ENCODE measurements at regions not wholly inside any gene's neighbourhood (a gene's known extent, or its start where the extent isn't known, plus 50 kb on each side); places are given as distances from the start of the nearest gene placed in this dataset.

DNA sequence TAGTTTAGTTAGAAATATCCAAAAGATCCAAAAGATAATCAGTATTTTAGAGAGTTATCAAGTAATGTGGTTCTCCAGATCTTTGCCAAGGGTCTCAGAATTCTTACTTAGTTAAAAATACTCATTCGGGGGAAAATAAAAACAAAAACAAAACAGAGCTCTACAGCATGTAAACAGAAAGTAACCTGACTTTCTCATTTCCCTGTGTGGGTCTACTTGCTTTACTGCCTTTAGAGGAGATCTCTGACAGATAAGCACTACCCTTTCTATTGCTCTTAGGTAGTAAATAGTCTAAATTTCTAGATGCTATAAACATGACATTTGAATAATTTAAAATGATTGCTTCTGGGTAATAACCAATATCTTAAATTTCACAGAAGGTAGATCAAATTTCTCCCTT, 371.8 kb downstream of the RPL10L start:
- Histone ChIP-seq H3K27me3 (no peaks in the 10 kb centered on the region), H3K36me3 (no peaks in the 10 kb centered on the region), H3K27ac (no peak overlapping the region), H3K4me1 (ENCODE audit: low read depth) (no peaks in the 10 kb centered on the region), H3K9me3 (ENCODE audit: low read depth) (no peaks in the 10 kb centered on the region), H3K4me3 (no peak overlapping the region)
- no peak for DNase-seq (ENCODE audit: low read depth in 1 of 2, low spot score in 1 of 2)
- TF ChIP-seq, protein P1, sequence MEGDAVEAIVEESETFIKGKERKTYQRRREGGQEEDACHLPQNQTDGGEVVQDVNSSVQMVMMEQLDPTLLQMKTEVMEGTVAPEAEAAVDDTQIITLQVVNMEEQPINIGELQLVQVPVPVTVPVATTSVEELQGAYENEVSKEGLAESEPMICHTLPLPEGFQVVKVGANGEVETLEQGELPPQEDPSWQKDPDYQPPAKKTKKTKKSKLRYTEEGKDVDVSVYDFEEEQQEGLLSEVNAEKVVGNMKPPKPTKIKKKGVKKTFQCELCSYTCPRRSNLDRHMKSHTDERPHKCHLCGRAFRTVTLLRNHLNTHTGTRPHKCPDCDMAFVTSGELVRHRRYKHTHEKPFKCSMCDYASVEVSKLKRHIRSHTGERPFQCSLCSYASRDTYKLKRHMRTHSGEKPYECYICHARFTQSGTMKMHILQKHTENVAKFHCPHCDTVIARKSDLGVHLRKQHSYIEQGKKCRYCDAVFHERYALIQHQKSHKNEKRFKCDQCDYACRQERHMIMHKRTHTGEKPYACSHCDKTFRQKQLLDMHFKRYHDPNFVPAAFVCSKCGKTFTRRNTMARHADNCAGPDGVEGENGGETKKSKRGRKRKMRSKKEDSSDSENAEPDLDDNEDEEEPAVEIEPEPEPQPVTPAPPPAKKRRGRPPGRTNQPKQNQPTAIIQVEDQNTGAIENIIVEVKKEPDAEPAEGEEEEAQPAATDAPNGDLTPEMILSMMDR (IDR thresholded peaks at IDR 0.05; ENCODE audit: low read depth, low read length), result no peak

DNA sequence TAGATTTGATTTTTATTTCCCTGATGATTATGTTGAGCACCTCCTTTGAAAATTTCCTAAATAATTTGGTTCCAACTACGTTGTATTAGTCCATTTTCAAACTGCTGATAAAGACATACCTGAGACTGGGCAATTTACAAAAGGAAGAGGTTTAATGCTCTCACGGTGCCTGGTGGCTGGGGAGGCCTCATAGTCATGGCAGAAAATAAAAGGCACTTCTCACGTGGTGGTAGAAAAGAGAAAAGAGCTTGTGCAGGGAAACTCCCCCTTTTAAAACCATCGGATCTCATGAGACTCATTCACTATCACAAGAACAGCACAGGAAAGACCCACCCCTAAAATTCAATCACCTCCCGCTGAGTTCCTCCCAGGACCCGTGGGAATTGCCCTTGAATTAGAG, 372.3 kb downstream of the RPL10L start:
- Histone ChIP-seq H3K27ac (no peak overlapping the region), H3K27me3 (no peaks in the 10 kb centered on the region), H3K9me3 (ENCODE audit: low read depth) (no peaks in the 10 kb centered on the region), H3K4me1 (ENCODE audit: low read depth) (no peaks in the 10 kb centered on the region), H3K4me3 (no peak overlapping the region), H3K36me3 (no peaks in the 10 kb centered on the region)
- DNase-seq (ENCODE audit: low read depth in 1 of 2, low spot score in 1 of 2), result no peak
- TF ChIP-seq, protein P1 (IDR thresholded peaks at IDR 0.05; ENCODE audit: low read depth, low read length), result no peak

GRCh38 chr14:46259536-46259935, 392.0 kb downstream of the RPL10L start:
- no peaks in the 10 kb centered on the region for H3K9me3 ChIP-seq (ENCODE audit: low read depth)
- H3K27ac ChIP-seq, result no peak overlapping the region
- no peaks in the 10 kb centered on the region for H3K36me3 ChIP-seq
- TF ChIP-seq, protein P1 (IDR thresholded peaks at IDR 0.05; ENCODE audit: low read depth, low read length), result no peak
- no peak overlapping the region for H3K4me3 ChIP-seq
- DNase-seq (ENCODE audit: low read depth in 1 of 2, low spot score in 1 of 2), result peak in 1 of 2 donors; percentile 10
- H3K4me1 ChIP-seq (ENCODE audit: low read depth), result peaks cover 6% of the 10 kb centered on the region
- no peaks in the 10 kb centered on the region for H3K27me3 ChIP-seq

- no peak for DNase-seq (ENCODE audit: low read depth in 1 of 2, low spot score in 1 of 2)
- H3K9me3 ChIP-seq (ENCODE audit: low read depth), result no peaks in the 10 kb centered on the region
- TF ChIP-seq, protein P1 (IDR thresholded peaks at IDR 0.05; ENCODE audit: low read depth, low read length), result no peak
- no peak overlapping the region for H3K27ac ChIP-seq
- H3K4me3 ChIP-seq, result no peak overlapping the region
- H3K36me3 ChIP-seq, result no peaks in the 10 kb centered on the region
- peaks cover 4% of the 10 kb centered on the region for H3K4me1 ChIP-seq (ENCODE audit: low read depth)
- no peaks in the 10 kb centered on the region for H3K27me3 ChIP-seq
Observed at GRCh38 chr14:46256381-46256780, 395.2 kb downstream of the RPL10L start.

DNA sequence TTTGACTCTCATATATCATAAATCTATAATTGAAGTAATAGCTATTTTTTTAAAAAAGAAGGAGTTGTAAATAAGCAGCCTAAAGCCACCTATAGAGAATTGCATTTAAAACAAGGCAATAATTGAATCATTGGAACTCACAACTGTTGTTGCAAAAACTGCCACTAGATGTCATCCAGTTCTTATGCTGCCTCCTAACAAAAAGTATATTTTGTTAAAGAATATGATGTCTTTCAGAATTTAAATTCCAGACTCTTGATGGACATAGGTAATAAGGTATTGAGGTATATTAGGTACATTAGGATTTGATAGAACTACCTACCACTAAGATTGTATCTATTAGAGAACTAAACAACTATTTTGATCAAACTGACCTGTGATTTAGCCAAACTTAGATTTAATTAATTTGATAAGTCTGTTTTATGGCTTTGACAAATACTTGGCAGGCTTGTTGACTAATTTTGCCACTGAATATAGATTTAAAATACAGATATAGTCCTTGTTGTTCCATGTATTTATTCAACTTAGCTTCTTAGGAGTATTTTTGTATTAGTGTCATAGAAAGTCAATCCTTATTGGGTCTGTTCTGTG, 401.4 kb downstream of the RPL10L start:
- TF ChIP-seq, protein P1 (IDR thresholded peaks at IDR 0.05; ENCODE audit: low read depth, low read length), result peak; percentile 49
- H3K36me3 ChIP-seq, result no peaks in the 10 kb centered on the region
- H3K9me3 ChIP-seq (ENCODE audit: low read depth), result no peaks in the 10 kb centered on the region
- no peak overlapping the region for H3K27ac ChIP-seq
- no peaks in the 10 kb centered on the region for H3K27me3 ChIP-seq
- H3K4me1 ChIP-seq (ENCODE audit: low read depth), result peaks cover 12% of the 10 kb centered on the region
- no peak overlapping the region for H3K4me3 ChIP-seq
- peak; percentile 24 to 29 for DNase-seq (ENCODE audit: low read depth in 1 of 2, low spot score in 1 of 2)

Data from cardiac muscle cell (in vitro differentiated cells and primary cell).